Fibroblast of mammary gland (primary cell): ENCODE measurements at regions not wholly inside any gene's neighbourhood (a gene's known extent, or its start where the extent isn't known, plus 50 kb on each side); places are given as distances from the start of the nearest gene placed in this dataset.

Source experiments
- DNase-seq: peaks from one replicate; pipeline ENCODE4 v3.0.0-alpha.2; 2010; ENCODE audit warnings: low read depth
- H3K4me3 ChIP-seq: 2 replicates; pipeline ENCODE4 v1.5.1; 2011; ENCODE audit warnings: low read depth, mild to moderate bottlenecking, low read length, moderate library complexity; ENCODE audit not compliant: control insufficient read depth
- CTCF ChIP-seq: conservative IDR thresholded peaks from 2 replicates; pipeline ENCODE4 v1.5.1; 2011; ENCODE audit warnings: low read depth, low read length, inconsistent platforms; ENCODE audit not compliant: control insufficient read depth, insufficient read depth

DNA sequence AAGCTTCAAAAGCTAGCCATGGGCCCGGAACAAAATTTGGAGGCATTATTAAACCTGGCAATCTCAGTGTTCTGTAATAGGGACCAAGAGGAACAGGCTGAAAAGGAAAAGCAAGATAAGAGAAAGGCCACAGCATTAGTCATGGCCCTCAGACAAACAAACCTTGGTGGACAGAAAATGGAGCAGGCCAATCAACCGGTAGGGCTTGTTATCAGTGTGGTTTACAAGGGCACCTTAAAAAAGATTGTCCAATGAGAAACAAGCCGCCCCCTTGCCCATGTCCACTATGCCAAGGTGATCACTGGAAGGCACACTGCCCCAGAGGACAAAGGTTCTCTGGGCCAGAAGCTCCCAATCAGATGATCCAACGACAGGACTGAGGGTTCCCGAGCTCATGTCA, 653.9 kb upstream of the TMEM132C start:
- no peak for TF ChIP-seq CTCF
- H3K4me3 ChIP-seq, result no peak overlapping the region
- DNase-seq, result no peak

- DNase-seq, result no peak
- H3K4me3 ChIP-seq, result no peak overlapping the region
- no peak for TF ChIP-seq CTCF
These were observed 646.9 kb upstream of the TMEM132C start for GRCh38 chr12:127619869-127620734.

DNA sequence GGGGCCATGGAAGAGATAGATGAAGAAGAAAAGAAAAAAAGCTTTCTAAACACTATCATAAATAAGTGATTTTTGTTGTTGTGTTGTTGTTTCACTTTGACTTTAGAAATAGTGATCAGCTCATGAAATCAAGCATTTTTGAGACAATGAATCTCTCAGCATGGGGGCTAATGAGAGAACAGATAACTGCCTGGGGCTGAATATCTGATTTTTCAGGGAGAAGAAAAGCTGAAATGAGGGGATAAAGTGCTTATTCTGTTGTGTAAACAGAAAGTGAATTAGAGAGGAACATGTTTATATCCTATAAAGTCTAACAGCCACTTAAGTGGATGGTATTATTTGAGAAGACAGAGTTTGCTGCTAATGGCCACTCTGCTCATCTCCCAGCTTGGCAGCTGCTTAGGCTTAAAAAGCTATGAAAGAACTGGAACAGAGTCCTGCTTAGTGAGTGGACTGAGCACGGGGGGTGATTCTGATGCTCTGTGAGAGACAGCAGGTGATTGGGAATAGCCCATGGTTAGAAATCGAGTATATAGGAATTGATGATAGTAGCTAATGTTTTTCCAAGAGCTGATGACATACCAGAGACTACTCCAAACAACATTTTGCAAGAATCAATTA, 646.1 kb upstream of the TMEM132C start:
- DNase-seq, result no peak
- TF ChIP-seq CTCF, result no peak
- H3K4me3 ChIP-seq, result no peak overlapping the region

DNA sequence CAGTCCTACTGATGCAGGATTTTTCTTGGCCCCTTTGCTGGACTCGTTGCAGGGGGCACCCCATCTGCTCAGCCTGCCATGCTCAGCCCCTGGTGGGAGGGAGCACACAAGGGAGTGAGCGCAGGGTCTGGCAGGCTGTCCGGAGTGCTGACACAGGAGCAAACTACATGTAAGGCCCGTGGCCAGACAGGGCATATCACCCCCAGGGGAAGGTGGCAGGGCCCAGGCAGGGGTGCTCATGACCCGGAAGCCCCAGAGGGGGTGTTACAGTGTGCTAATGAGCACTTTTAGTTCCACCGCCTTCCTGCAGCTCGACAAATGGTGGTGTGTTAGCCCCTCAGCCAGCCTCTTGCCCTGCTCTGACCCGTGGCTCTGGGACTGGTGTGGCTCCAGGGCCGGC, 645.6 kb upstream of the TMEM132C start:
- DNase-seq, result no peak
- no peak overlapping the region for H3K4me3 ChIP-seq
- TF ChIP-seq CTCF, result no peak

DNA sequence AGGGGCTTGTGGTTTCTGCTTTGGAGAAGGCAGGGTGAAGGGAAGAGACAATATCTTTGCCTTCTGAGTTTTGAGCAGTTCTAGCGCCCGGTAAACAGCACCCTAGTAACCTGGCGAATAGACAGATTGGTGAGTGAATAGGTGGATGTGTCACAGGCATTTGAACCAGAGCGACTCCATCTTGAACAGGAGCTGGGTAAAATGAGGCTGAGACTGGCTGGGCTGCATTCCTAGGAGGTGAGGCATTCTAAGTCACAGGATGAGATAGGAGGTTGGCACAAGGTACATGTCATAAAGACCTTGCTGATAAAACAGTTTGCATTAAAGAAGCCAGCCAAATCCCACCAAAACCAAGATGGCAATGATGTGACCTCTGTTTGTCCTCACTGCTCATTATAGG, 643.6 kb upstream of the TMEM132C start:
- DNase-seq, result no peak
- H3K4me3 ChIP-seq, result no peak overlapping the region
- TF ChIP-seq CTCF, result no peak

DNA sequence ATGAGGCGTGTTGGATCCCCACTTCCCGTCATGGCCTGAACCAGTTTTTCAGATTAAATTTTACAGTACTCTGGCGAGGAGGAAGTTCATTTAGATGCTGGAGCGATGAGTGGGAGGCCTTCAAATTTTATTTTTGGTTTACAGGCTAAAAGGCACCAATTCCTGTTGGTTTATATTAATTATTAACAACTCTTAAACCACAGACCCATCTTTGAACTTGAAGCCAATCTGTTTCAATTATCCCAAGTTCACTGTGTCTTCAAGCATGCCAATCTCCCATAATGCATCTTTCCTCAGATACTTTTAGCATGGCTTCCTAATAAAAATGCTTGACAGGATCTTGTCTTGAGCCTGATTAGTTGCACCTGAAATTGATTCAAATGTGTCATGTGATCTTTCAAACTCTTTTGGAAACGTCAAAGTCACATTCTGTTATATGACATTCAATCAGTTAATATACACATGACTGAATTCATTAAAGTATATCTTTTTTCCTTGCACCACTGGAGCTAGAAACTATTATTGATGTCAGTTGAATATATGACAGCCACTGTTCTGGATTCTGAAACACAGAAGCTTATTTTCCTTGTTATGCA, 641.7 kb upstream of the TMEM132C start:
- no peak overlapping the region for H3K4me3 ChIP-seq
- TF ChIP-seq CTCF, result no peak
- DNase-seq, result no peak
